HepG2 (cell line): ENCODE measurements at regions not wholly inside any gene's neighbourhood (a gene's known extent, or its start where the extent isn't known, plus 50 kb on each side); places are given as distances from the start of the nearest gene placed in this dataset.

Experiments
- ATAC-seq: fragments of 200-7000 bp; cut with Tn5 transposase; 3 replicates; pipeline ENCODE4 v1.9.1; 2020; ENCODE audit warnings: mild to moderate bottlenecking, moderate library complexity
- BruUV-seq: library from RNA; stranded (reverse); fragments of 400-500 nt; replicated peaks from 2 replicates; lab custom pipeline; 2021; lab: Mats Ljungman, UMichigan
- CTCF ChIA-PET: fragments of 300-600 bp; formaldehyde crosslinking; extraction: SDS; loops from one replicate; lab custom pipeline; 2021; ENCODE audit warnings: low total read pairs, inconsistent platforms, low intra/inter-chr PET ratio; lab: Yijun Ruan, JAX
- POLR2A ChIA-PET: fragments of 350-600 bp; sonication (Branson Sonifier 250); formaldehyde crosslinking; loops from one replicate; lab custom pipeline; 2020; ENCODE audit warnings: antibody characterized with exemption, inconsistent platforms; lab: Yijun Ruan, JAX
- DNase-seq: peaks from one replicate; pipeline ENCODE4 v3.0.0-alpha.2; 2015; ENCODE audit warnings: low spot score
- FAIRE-seq: peaks from 3 replicates; lab custom pipeline; 2011; peaks lifted over from hg19 to GRCh38; lab: Jason Lieb, UNC
- H2AFZ ChIP-seq: one replicate; pipeline ENCODE4 v1.6.1; 2011; ENCODE audit warnings: low read length, inconsistent platforms
- H3K27ac ChIP-seq: fragments of 300-600 bp; 3 replicates; pipeline ENCODE4 v1.8.0; 2011; ENCODE audit warnings: mixed run types, mild to moderate bottlenecking, mixed read lengths, low read length, inconsistent platforms; ENCODE audit not compliant: insufficient read depth; ENCODE audit errors: extremely low read length
- H3K27me3 ChIP-seq, 2 experiments: fragments of 200-600 bp in 1 of 2; 2 replicates in 1 of 2; 3 replicates in 1 of 2; pipeline versions ENCODE4 v1.6.0 to v1.8.0; 2011; ENCODE audit warnings: low read length in 2 of 2, mild to moderate bottlenecking in 2 of 2, moderate library complexity in 2 of 2, inconsistent platforms in 1 of 2; ENCODE audit not compliant: insufficient read depth in 2 of 2, control insufficient read depth in 1 of 2
- H3K36me3 ChIP-seq, 2 experiments: fragments of 200-600 bp in 1 of 2; replicated peaks in 1 of 2; 2 replicates in 1 of 2; 3 replicates in 1 of 2; pipeline versions ENCODE4 v1.5.1 to v1.8.0; 2011; ENCODE audit warnings: low read length in 2 of 2, inconsistent platforms in 1 of 2; ENCODE audit not compliant: insufficient read depth in 2 of 2, control insufficient read depth in 1 of 2
- H3K4me1 ChIP-seq: 2 replicates; pipeline ENCODE4 v1.5.1; 2012; ENCODE audit warnings: low read length, inconsistent platforms; ENCODE audit not compliant: insufficient read depth
- H3K4me2 ChIP-seq: 2 replicates; pipeline ENCODE4 v1.6.0; 2011; ENCODE audit warnings: low read depth, low read length, inconsistent platforms
- H3K4me3 ChIP-seq, 3 experiments: fragments of 200-600 bp in 1 of 3; sonication (generic), shearing (Covaris generic) in 1 of 3; replicated peaks in 1 of 3; 2 replicates each; pipeline ENCODE4 v1.5.1; 2011 to 2016; ENCODE audit warnings: low read length in 3 of 3, inconsistent platforms in 2 of 3, low read depth in 2 of 3, mild to moderate bottlenecking in 2 of 3, control low read depth in 1 of 3, mixed read lengths in 1 of 3; ENCODE audit not compliant: insufficient read depth in 1 of 3
- H3K79me2 ChIP-seq: one replicate; pipeline ENCODE4 v1.6.1; 2011; ENCODE audit warnings: low read length, inconsistent platforms; ENCODE audit not compliant: insufficient read depth
- H3K9ac ChIP-seq: 2 replicates; pipeline ENCODE4 v1.6.0; 2011; ENCODE audit warnings: mild to moderate bottlenecking, low read depth, low read length, inconsistent platforms; ENCODE audit not compliant: insufficient read depth
- H3K9me3 ChIP-seq: 2 replicates; pipeline ENCODE4 v1.5.1; 2012; ENCODE audit warnings: mild to moderate bottlenecking, low read length
- H4K20me1 ChIP-seq: 2 replicates; pipeline ENCODE4 v1.6.0; 2011; ENCODE audit warnings: inconsistent platforms, mild to moderate bottlenecking, low read length, moderate library complexity; ENCODE audit not compliant: insufficient read depth
- ARHGAP35 ChIP-seq: sonication (generic); formaldehyde crosslinking; IDR thresholded peaks from 2 replicates; pipeline ENCODE4 v1.9.0; 2022; ENCODE audit warnings: mild to moderate bottlenecking, inconsistent platforms, moderate library complexity, missing genetic modification reagents, borderline replicate concordance
- CHCHD3 ChIP-seq: sonication (generic); formaldehyde crosslinking; IDR thresholded peaks from 2 replicates; pipeline ENCODE4 v1.8.0; 2022; ENCODE audit warnings: mild to moderate bottlenecking, missing genetic modification reagents, moderate library complexity
- ERF ChIP-seq: IDR thresholded peaks from 2 replicates; pipeline ENCODE4 v1.6.1; 2018; ENCODE audit warnings: missing biosample characterization, missing genetic modification reagents
- EZH2 ChIP-seq: conservative IDR thresholded peaks from 2 replicates; pipeline ENCODE4 v1.6.1; 2012; ENCODE audit warnings: mild to moderate bottlenecking, low read depth, low read length, moderate library complexity
- FLYWCH1 ChIP-seq: sonication (generic); formaldehyde crosslinking; IDR thresholded peaks from 2 replicates; pipeline ENCODE4 v1.8.1; 2023; ENCODE audit warnings: mild to moderate bottlenecking, missing genetic modification reagents
- POLR2A ChIP-seq, 2 experiments: IDR thresholded peaks; 2 replicates each; pipeline ENCODE4 v1.6.1; 2011; ENCODE audit warnings: low read depth in 2 of 2, low read length in 2 of 2, mild to moderate bottlenecking in 1 of 2, moderate library complexity in 1 of 2; ENCODE audit not compliant: insufficient read depth in 1 of 2
- ZKSCAN1 ChIP-seq: fragments of 150-350 bp; IDR thresholded peaks from 2 replicates; pipeline ENCODE4 v1.6.1; 2014; ENCODE audit warnings: low read length
- ZNF792 ChIP-seq: IDR thresholded peaks from 2 replicates; pipeline ENCODE4 v1.6.1; 2016
- ZSCAN29 ChIP-seq: sonication (generic); formaldehyde crosslinking; conservative IDR thresholded peaks from 2 replicates; pipeline ENCODE4 v1.4.0; 2020; ENCODE audit warnings: mild to moderate bottlenecking, missing genetic modification reagents
- WGBS: methylation state at CpG from one replicate; pipeline ENCODE4 v1.1.6; 2017; ENCODE audit warnings: low lambda C conversion rate; 5-methylcytosine and 5-hydroxymethylcytosine counted together
- in situ Hi-C: cut with HindIII; loops from 2 replicates; pipeline ENCODE4 v1.10.0; 2017; ENCODE audit warnings: low pct_unique_long_range_greater_than_20kb; ENCODE audit not compliant: extremely low pct_ligation_motif_present
- intact Hi-C: fragments of 100-400 bp; cut with micrococcal nuclease; formaldehyde crosslinking; loops from one replicate; pipeline ENCODE4 v1.10.0; 2022; ENCODE audit not compliant: unreplicated experiment
- TF ChIP-seq, protein P1 (sequence below): sonication (generic); formaldehyde crosslinking; IDR thresholded peaks from 2 replicates; pipeline ENCODE4 v1.4.0; 2020; ENCODE audit warnings: missing genetic modification reagents
- TF ChIP-seq, protein P2 (sequence below): IDR thresholded peaks from 2 replicates; pipeline ENCODE4 v1.6.1; 2016; ENCODE audit warnings: low read depth, borderline replicate concordance
- TF ChIP-seq, protein P3 (sequence below): sonication (generic); formaldehyde crosslinking; IDR thresholded peaks from 2 replicates; pipeline ENCODE4 v1.5.0; 2020; ENCODE audit warnings: mild to moderate bottlenecking, missing genetic modification reagents, moderate library complexity
- TF ChIP-seq, protein P4 (sequence below): IDR thresholded peaks from 2 replicates; pipeline ENCODE4 v1.6.1; 2018; ENCODE audit warnings: missing genetic modification reagents
- TF ChIP-seq, protein P5 (sequence below): sonication (generic); formaldehyde crosslinking; conservative IDR thresholded peaks from 2 replicates; pipeline ENCODE4 v1.4.0; 2020; ENCODE audit warnings: missing genetic modification reagents

DNA sequence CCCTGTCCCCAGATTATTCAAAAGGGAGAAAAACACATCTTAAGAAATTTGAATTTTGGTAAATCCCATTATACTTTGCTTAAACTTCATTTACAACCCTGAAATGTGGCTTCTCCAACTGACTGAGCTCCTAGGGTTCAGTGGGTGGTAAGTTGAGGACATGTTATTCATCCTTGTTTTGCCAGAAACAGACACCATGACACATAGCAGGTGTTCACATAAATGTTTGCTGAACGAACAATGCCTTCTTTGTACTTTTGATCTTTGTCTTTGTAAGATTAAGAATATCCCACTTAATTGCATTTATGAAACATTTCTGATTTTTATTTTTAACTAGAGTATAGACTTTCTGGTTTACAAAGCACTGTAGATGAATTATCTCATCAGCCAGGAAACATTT is 209.7 kb downstream of the GPAM start:
- Histone ChIP-seq H4K20me1 (no peaks in the 10 kb centered on the region), H3K36me3 (no peaks in the 10 kb centered on the region), H3K4me1 (no peaks in the 10 kb centered on the region), H3K4me2 (no peak overlapping the region), H3K9me3 (no peaks in the 10 kb centered on the region), H3K27ac (no peak overlapping the region), H3K27me3 (no peaks in the 10 kb centered on the region), H3K9ac (no peak overlapping the region), H3K4me3 (no peak overlapping the region), H3K79me2 (no peaks in the 10 kb centered on the region), H2AFZ (no peak overlapping the region)
- CTCF ChIA-PET = no interaction called here
- in situ Hi-C loops (no loop called here), intact Hi-C loops (no loop called here)
- ATAC-seq (no peak), DNase-seq (no peak), FAIRE-seq (no peak)
- no TSS peak for BruUV-seq
- TF ChIP-seq ZKSCAN1 (no peak), ERF (CRISPR knock-in tag) (no peak), ARHGAP35 (CRISPR knock-in tag) (no peak), EZH2 (no peak), FLYWCH1 (CRISPR knock-in tag) (no peak), ZSCAN29 (CRISPR knock-in tag) (no peak), CHCHD3 (no peak), ZNF792 (CRISPR knock-in tag) (no peak), POLR2A (IDR thresholded peaks at IDR 0.05; ENCODE audit: insufficient read depth in 1 of 2, low read depth in 2 of 2, low read length in 2 of 2) (no peak)
- TF ChIP-seq, protein P1, sequence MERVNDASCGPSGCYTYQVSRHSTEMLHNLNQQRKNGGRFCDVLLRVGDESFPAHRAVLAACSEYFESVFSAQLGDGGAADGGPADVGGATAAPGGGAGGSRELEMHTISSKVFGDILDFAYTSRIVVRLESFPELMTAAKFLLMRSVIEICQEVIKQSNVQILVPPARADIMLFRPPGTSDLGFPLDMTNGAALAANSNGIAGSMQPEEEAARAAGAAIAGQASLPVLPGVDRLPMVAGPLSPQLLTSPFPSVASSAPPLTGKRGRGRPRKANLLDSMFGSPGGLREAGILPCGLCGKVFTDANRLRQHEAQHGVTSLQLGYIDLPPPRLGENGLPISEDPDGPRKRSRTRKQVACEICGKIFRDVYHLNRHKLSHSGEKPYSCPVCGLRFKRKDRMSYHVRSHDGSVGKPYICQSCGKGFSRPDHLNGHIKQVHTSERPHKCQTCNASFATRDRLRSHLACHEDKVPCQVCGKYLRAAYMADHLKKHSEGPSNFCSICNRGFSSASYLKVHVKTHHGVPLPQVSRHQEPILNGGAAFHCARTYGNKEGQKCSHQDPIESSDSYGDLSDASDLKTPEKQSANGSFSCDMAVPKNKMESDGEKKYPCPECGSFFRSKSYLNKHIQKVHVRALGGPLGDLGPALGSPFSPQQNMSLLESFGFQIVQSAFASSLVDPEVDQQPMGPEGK (CRISPR knock-in tag) = no peak
- TF ChIP-seq, protein P2, sequence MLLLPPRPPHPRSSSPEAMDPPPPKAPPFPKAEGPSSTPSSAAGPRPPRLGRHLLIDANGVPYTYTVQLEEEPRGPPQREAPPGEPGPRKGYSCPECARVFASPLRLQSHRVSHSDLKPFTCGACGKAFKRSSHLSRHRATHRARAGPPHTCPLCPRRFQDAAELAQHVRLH (CRISPR knock-in tag) = no peak
- TF ChIP-seq, protein P3, sequence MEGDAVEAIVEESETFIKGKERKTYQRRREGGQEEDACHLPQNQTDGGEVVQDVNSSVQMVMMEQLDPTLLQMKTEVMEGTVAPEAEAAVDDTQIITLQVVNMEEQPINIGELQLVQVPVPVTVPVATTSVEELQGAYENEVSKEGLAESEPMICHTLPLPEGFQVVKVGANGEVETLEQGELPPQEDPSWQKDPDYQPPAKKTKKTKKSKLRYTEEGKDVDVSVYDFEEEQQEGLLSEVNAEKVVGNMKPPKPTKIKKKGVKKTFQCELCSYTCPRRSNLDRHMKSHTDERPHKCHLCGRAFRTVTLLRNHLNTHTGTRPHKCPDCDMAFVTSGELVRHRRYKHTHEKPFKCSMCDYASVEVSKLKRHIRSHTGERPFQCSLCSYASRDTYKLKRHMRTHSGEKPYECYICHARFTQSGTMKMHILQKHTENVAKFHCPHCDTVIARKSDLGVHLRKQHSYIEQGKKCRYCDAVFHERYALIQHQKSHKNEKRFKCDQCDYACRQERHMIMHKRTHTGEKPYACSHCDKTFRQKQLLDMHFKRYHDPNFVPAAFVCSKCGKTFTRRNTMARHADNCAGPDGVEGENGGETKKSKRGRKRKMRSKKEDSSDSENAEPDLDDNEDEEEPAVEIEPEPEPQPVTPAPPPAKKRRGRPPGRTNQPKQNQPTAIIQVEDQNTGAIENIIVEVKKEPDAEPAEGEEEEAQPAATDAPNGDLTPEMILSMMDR (CRISPR knock-in tag) = no peak
- TF ChIP-seq, protein P4, sequence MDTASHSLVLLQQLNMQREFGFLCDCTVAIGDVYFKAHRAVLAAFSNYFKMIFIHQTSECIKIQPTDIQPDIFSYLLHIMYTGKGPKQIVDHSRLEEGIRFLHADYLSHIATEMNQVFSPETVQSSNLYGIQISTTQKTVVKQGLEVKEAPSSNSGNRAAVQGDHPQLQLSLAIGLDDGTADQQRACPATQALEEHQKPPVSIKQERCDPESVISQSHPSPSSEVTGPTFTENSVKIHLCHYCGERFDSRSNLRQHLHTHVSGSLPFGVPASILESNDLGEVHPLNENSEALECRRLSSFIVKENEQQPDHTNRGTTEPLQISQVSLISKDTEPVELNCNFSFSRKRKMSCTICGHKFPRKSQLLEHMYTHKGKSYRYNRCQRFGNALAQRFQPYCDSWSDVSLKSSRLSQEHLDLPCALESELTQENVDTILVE (CRISPR knock-in tag) = no peak
- TF ChIP-seq, protein P5, sequence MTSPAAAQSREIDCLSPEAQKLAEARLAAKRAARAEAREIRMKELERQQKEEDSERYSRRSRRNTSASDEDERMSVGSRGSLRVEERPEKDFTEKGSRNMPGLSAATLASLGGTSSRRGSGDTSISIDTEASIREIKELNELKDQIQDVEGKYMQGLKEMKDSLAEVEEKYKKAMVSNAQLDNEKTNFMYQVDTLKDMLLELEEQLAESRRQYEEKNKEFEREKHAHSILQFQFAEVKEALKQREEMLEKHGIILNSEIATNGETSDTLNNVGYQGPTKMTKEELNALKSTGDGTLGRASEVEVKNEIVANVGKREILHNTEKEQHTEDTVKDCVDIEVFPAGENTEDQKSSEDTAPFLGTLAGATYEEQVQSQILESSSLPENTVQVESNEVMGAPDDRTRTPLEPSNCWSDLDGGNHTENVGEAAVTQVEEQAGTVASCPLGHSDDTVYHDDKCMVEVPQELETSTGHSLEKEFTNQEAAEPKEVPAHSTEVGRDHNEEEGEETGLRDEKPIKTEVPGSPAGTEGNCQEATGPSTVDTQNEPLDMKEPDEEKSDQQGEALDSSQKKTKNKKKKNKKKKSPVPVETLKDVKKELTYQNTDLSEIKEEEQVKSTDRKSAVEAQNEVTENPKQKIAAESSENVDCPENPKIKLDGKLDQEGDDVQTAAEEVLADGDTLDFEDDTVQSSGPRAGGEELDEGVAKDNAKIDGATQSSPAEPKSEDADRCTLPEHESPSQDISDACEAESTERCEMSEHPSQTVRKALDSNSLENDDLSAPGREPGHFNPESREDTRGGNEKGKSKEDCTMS (CRISPR knock-in tag) = no peak
- 4% methylated on average over 1 of the region's 1 CpG for WGBS
- POLR2A ChIA-PET = no interaction called here
